Dendritic cell treated with granulocyte-macrophage colony-stimulating factor and Interleukin-4, amounts not matched to agents 40 ng/mL and 50 ng/mL, for 4 days (primary cell): ENCODE measurements at regions not wholly inside any gene's neighbourhood (a gene's known extent, or its start where the extent isn't known, plus 50 kb on each side); places are given as distances from the start of the nearest gene placed in this dataset.
"Not testable (repeated sequence)": the region's sequence is repeated elsewhere in the genome, so short reads cannot be mapped to it uniquely, and the experiment has no call there.

Source experiments
- H3K27ac Mint-ChIP-seq: one replicate; pipeline ENCODE4 v1.8.0; 2022; ENCODE audit warnings: mild to moderate bottlenecking, mixed read lengths
- H3K27me3 Mint-ChIP-seq: one replicate; pipeline ENCODE4 v1.8.0; 2022; ENCODE audit warnings: mild to moderate bottlenecking, mixed read lengths
- H3K36me3 Mint-ChIP-seq: one replicate; pipeline ENCODE4 v1.8.0; 2022; ENCODE audit warnings: low read depth, mixed read lengths
- H3K4me1 Mint-ChIP-seq: one replicate; pipeline ENCODE4 v1.8.0; 2022; ENCODE audit warnings: low read depth, mixed read lengths
- H3K4me3 Mint-ChIP-seq: one replicate; pipeline ENCODE4 v1.8.0; 2022; ENCODE audit warnings: mild to moderate bottlenecking, moderate library complexity, mixed read lengths
- H3K9me3 Mint-ChIP-seq: one replicate; pipeline ENCODE4 v1.8.0; 2022; ENCODE audit warnings: mixed read lengths
- intact Hi-C: fragments of 100-400 bp; cut with micrococcal nuclease; formaldehyde crosslinking; loops from one replicate; pipeline ENCODE4 v1.15.0; 2022

GRCh38 chr12:92382383-92382878, 236.8 kb upstream of the BTG1 start:
- Mint-ChIP-seq H3K36me3 (no peaks in the 10 kb centered on the region), H3K27ac (no peak overlapping the region), H3K4me3 (no peak overlapping the region), H3K27me3 (no peaks in the 10 kb centered on the region), H3K4me1 (peaks cover 2% of the 10 kb centered on the region), H3K9me3 (peaks cover 9% of the 10 kb centered on the region)
- intact Hi-C loops = no loop called here

GRCh38 chr12:92381856-92382255, 236.2 kb upstream of the BTG1 start:
- H3K4me3 Mint-ChIP-seq = no peak overlapping the region

GRCh38 chr12:92378682-92379479, 233.2 kb upstream of the BTG1 start:
- no peak overlapping the region for H3K27ac Mint-ChIP-seq
- intact Hi-C loops = no loop called here
- H3K36me3 Mint-ChIP-seq = no peaks in the 10 kb centered on the region
- no peaks in the 10 kb centered on the region for H3K9me3 Mint-ChIP-seq
- H3K4me1 Mint-ChIP-seq = no peaks in the 10 kb centered on the region
- H3K4me3 Mint-ChIP-seq = no peak overlapping the region
- no peaks in the 10 kb centered on the region for H3K27me3 Mint-ChIP-seq

More at GRCh38 chr12:92381856-92382255, 236.2 kb upstream of the BTG1 start:
- intact Hi-C loops = no loop called here
- Mint-ChIP-seq H3K27ac (no peak overlapping the region), H3K27me3 (no peaks in the 10 kb centered on the region), H3K9me3 (peaks cover 4% of the 10 kb centered on the region), H3K36me3 (no peaks in the 10 kb centered on the region), H3K4me1 (no peaks in the 10 kb centered on the region)

- intact Hi-C loops, H3K36me3 Mint-ChIP-seq, H3K27me3 Mint-ChIP-seq, H3K9me3 Mint-ChIP-seq, H3K27ac Mint-ChIP-seq, H3K4me1 Mint-ChIP-seq, H3K4me3 Mint-ChIP-seq: not testable (repeated sequence)
Measured at GRCh38 chr12:92375504-92375903, 229.9 kb upstream of the BTG1 start.

- Mint-ChIP-seq H3K27me3 (no peaks in the 10 kb centered on the region), H3K4me3 (no peak overlapping the region), H3K4me1 (peaks cover 11% of the 10 kb centered on the region), H3K27ac (no peak overlapping the region), H3K9me3 (no peaks in the 10 kb centered on the region), H3K36me3 (no peaks in the 10 kb centered on the region)
- intact Hi-C loops = no loop called here
Measured at GRCh38 chr12:92370828-92371227, 225.2 kb upstream of the BTG1 start.

- no peak overlapping the region for H3K4me3 Mint-ChIP-seq
- no peak overlapping the region for H3K27ac Mint-ChIP-seq
- intact Hi-C loops = no loop called here
- no peaks in the 10 kb centered on the region for H3K9me3 Mint-ChIP-seq
- peaks cover 14% of the 10 kb centered on the region for H3K4me1 Mint-ChIP-seq
- no peaks in the 10 kb centered on the region for H3K36me3 Mint-ChIP-seq
- no peaks in the 10 kb centered on the region for H3K27me3 Mint-ChIP-seq
Measured at GRCh38 chr12:92369636-92370035, 224.0 kb upstream of the BTG1 start.

- Mint-ChIP-seq H3K4me3 (no peak overlapping the region), H3K4me1 (peaks cover 19% of the 10 kb centered on the region), H3K9me3 (no peaks in the 10 kb centered on the region), H3K27ac (no peak overlapping the region), H3K27me3 (no peaks in the 10 kb centered on the region), H3K36me3 (no peaks in the 10 kb centered on the region)
- intact Hi-C loops = no loop called here
Measured at GRCh38 chr12:92369056-92369455, 223.4 kb upstream of the BTG1 start.

- Mint-ChIP-seq H3K4me3 (no peak overlapping the region), H3K27ac (no peak overlapping the region), H3K27me3 (no peaks in the 10 kb centered on the region), H3K4me1 (peaks cover 38% of the 10 kb centered on the region), H3K36me3 (no peaks in the 10 kb centered on the region), H3K9me3 (no peaks in the 10 kb centered on the region)
- intact Hi-C loops = no loop called here
Measured at GRCh38 chr12:92365836-92366235, 220.2 kb upstream of the BTG1 start.

- H3K27ac Mint-ChIP-seq = no peak overlapping the region
Measured at GRCh38 chr12:92365333-92365732, 219.7 kb upstream of the BTG1 start.

GRCh38 chr12:92363295-92364146, 217.9 kb upstream of the BTG1 start:
- Mint-ChIP-seq H3K4me3 (peak overlapping the region; percentile 69), H3K27ac (peak overlapping the region; percentile 89), H3K4me1 (peaks cover 38% of the 10 kb centered on the region), H3K36me3 (no peaks in the 10 kb centered on the region), H3K9me3 (no peaks in the 10 kb centered on the region), H3K27me3 (no peaks in the 10 kb centered on the region)
- intact Hi-C loops = no loop called here

More at GRCh38 chr12:92365333-92365732, 219.7 kb upstream of the BTG1 start:
- Mint-ChIP-seq H3K9me3 (no peaks in the 10 kb centered on the region), H3K36me3 (no peaks in the 10 kb centered on the region), H3K4me1 (peaks cover 36% of the 10 kb centered on the region), H3K27me3 (no peaks in the 10 kb centered on the region), H3K4me3 (no peak overlapping the region)
- intact Hi-C loops = no loop called here

- Mint-ChIP-seq H3K4me3 (no peak overlapping the region), H3K4me1 (peaks cover 38% of the 10 kb centered on the region), H3K27me3 (no peaks in the 10 kb centered on the region), H3K36me3 (no peaks in the 10 kb centered on the region), H3K27ac (peak overlapping the region; percentile 89), H3K9me3 (no peaks in the 10 kb centered on the region)
- intact Hi-C loops = no loop called here
Measured at GRCh38 chr12:92362785-92363184, 217.1 kb upstream of the BTG1 start.

GRCh38 chr12:92362126-92362525, 216.5 kb upstream of the BTG1 start:
- Mint-ChIP-seq H3K27ac (no peak overlapping the region), H3K36me3 (no peaks in the 10 kb centered on the region), H3K9me3 (no peaks in the 10 kb centered on the region), H3K4me3 (no peak overlapping the region), H3K4me1 (peaks cover 38% of the 10 kb centered on the region), H3K27me3 (no peaks in the 10 kb centered on the region)
- intact Hi-C loops = no loop called here

GRCh38 chr12:92360543-92360942, 214.9 kb upstream of the BTG1 start:
- Mint-ChIP-seq H3K4me3 (no peak overlapping the region), H3K27ac (no peak overlapping the region), H3K36me3 (no peaks in the 10 kb centered on the region), H3K4me1 (peaks cover 38% of the 10 kb centered on the region), H3K27me3 (no peaks in the 10 kb centered on the region), H3K9me3 (no peaks in the 10 kb centered on the region)
- intact Hi-C loops = no loop called here

- no peaks in the 10 kb centered on the region for H3K9me3 Mint-ChIP-seq
- peaks cover 36% of the 10 kb centered on the region for H3K4me1 Mint-ChIP-seq
- no peak overlapping the region for H3K27ac Mint-ChIP-seq
- intact Hi-C loops = no loop called here
- H3K27me3 Mint-ChIP-seq = no peaks in the 10 kb centered on the region
- no peak overlapping the region for H3K4me3 Mint-ChIP-seq
- no peaks in the 10 kb centered on the region for H3K36me3 Mint-ChIP-seq
Measured at GRCh38 chr12:92359581-92360209, 214.0 kb upstream of the BTG1 start.
